Subcutaneous abdominal adipose tissue (tissue), 5 donors: ENCODE measurements at regions not wholly inside any gene's neighbourhood (a gene's known extent, or its start where the extent isn't known, plus 50 kb on each side); places are given as distances from the start of the nearest gene placed in this dataset.

ENCODE experiments used
- H3K27ac ChIP-seq: one replicate; pipeline ENCODE4 v1.7.0; 2013; ENCODE audit warnings: low read depth, mild to moderate bottlenecking, inconsistent platforms, low read length, moderate library complexity
- H3K27me3 ChIP-seq, 5 donors: one replicate each; pipeline ENCODE4 v1.7.0; 2013; ENCODE audit warnings: low read length in 5 of 5, inconsistent platforms in 1 of 5; ENCODE audit not compliant: control insufficient read depth in 5 of 5, insufficient read depth in 4 of 5
- H3K36me3 ChIP-seq, 5 donors: one replicate each; pipeline ENCODE4 v1.7.0; 2013; ENCODE audit warnings: low read length in 5 of 5; ENCODE audit not compliant: control insufficient read depth in 5 of 5, insufficient read depth in 5 of 5
- H3K4me1 ChIP-seq, 5 donors: one replicate each; pipeline ENCODE4 v1.7.0; 2013; ENCODE audit warnings: low read length in 5 of 5, mild to moderate bottlenecking in 3 of 5, moderate library complexity in 1 of 5; ENCODE audit not compliant: control insufficient read depth in 5 of 5, insufficient read depth in 5 of 5
- H3K4me3 ChIP-seq, 5 donors: one replicate each; pipeline ENCODE4 v1.7.0; 2013; ENCODE audit warnings: low read length in 5 of 5, low read depth in 1 of 5
- H3K9ac ChIP-seq, 5 donors: one replicate each; pipeline ENCODE4 v1.7.0; 2013; ENCODE audit warnings: low read length in 5 of 5, mild to moderate bottlenecking in 4 of 5, moderate library complexity in 3 of 5
- H3K9me3 ChIP-seq, 5 donors: one replicate each; pipeline ENCODE4 v1.7.0; 2013; ENCODE audit warnings: low read length in 5 of 5; ENCODE audit not compliant: control insufficient read depth in 5 of 5
- donor health status: healthy.
- donor health status: healthy.
- donor health status: healthy.
- donor health status: healthy.
- donor health status: healthy.

GRCh38 chr1:5568321-5568720 lies 423.9 kb downstream of the NPHP4 start:
- Histone ChIP-seq H3K9me3 (peaks cover 0 to 26% (median 17%) of the 10 kb centered on the region in 5 donors), H3K4me1 (no peaks in the 10 kb centered on the region), H3K36me3 (no peaks in the 10 kb centered on the region), H3K4me3 (no peak overlapping the region), H3K27me3 (peaks cover 0 to 18% (median 4%) of the 10 kb centered on the region in 5 donors), H3K9ac (no peak overlapping the region), H3K27ac (no peak overlapping the region)

GRCh38 chr1:5567839-5568238 lies 424.4 kb downstream of the NPHP4 start:
- Histone ChIP-seq H3K4me1 (no peaks in the 10 kb centered on the region), H3K27ac (no peak overlapping the region), H3K9me3 (peaks cover 0 to 26% (median 17%) of the 10 kb centered on the region in 5 donors), H3K36me3 (no peaks in the 10 kb centered on the region), H3K27me3 (peaks cover 0 to 18% (median 4%) of the 10 kb centered on the region in 5 donors), H3K4me3 (no peak overlapping the region), H3K9ac (no peak overlapping the region)

GRCh38 chr1:5566924-5567323 lies 425.3 kb downstream of the NPHP4 start:
- Histone ChIP-seq H3K4me1 (no peaks in the 10 kb centered on the region), H3K4me3 (no peak overlapping the region), H3K9me3 (peaks cover 0 to 25% (median 17%) of the 10 kb centered on the region in 5 donors), H3K27me3 (peaks cover 0 to 18% (median 4%) of the 10 kb centered on the region in 5 donors), H3K9ac (no peak overlapping the region), H3K36me3 (no peaks in the 10 kb centered on the region), H3K27ac (no peak overlapping the region)

GRCh38 chr1:5565281-5566125 lies 426.7 kb downstream of the NPHP4 start:
- Histone ChIP-seq H3K4me1 (no peaks in the 10 kb centered on the region), H3K36me3 (no peaks in the 10 kb centered on the region), H3K27me3 (peaks cover 0 to 18% (median 4%) of the 10 kb centered on the region in 5 donors), H3K9me3 (peaks cover 0 to 18% (median 10%) of the 10 kb centered on the region in 5 donors), H3K9ac (no peak overlapping the region), H3K27ac (no peak overlapping the region), H3K4me3 (no peak overlapping the region)

GRCh38 chr1:5564578-5565257 lies 427.5 kb downstream of the NPHP4 start:
- H3K9me3 ChIP-seq = peaks cover 0 to 14% (median 10%) of the 10 kb centered on the region in 5 donors

GRCh38 chr1:5563861-5564577 lies 428.2 kb downstream of the NPHP4 start:
- H3K9ac ChIP-seq = no peak overlapping the region
- peaks cover 0 to 10% (median 4%) of the 10 kb centered on the region in 5 donors for H3K9me3 ChIP-seq
- H3K27ac ChIP-seq = no peak overlapping the region
- no peak overlapping the region for H3K4me3 ChIP-seq
- no peaks in the 10 kb centered on the region for H3K36me3 ChIP-seq
- no peaks in the 10 kb centered on the region for H3K4me1 ChIP-seq
- H3K27me3 ChIP-seq = peaks cover 0 to 18% (median 4%) of the 10 kb centered on the region in 5 donors

More at GRCh38 chr1:5564578-5565257, 427.5 kb downstream of the NPHP4 start:
- no peak overlapping the region for H3K9ac ChIP-seq
- no peak overlapping the region for H3K27ac ChIP-seq
- H3K36me3 ChIP-seq = no peaks in the 10 kb centered on the region
- peaks cover 0 to 18% (median 4%) of the 10 kb centered on the region in 5 donors for H3K27me3 ChIP-seq
- no peak overlapping the region for H3K4me3 ChIP-seq
- H3K4me1 ChIP-seq = no peaks in the 10 kb centered on the region

- H3K9ac ChIP-seq = no peak overlapping the region
- peaks cover 0 to 6% (median 5%) of the 10 kb centered on the region in 5 donors for H3K9me3 ChIP-seq
- H3K4me1 ChIP-seq = no peaks in the 10 kb centered on the region
- H3K4me3 ChIP-seq = no peak overlapping the region
- peaks cover 0 to 18% (median 4%) of the 10 kb centered on the region in 5 donors for H3K27me3 ChIP-seq
- H3K36me3 ChIP-seq = no peaks in the 10 kb centered on the region
- H3K27ac ChIP-seq = no peak overlapping the region
Measured at GRCh38 chr1:5562769-5563168, 429.5 kb downstream of the NPHP4 start.

- H3K9me3 ChIP-seq = peaks cover 0 to 6% (median 5%) of the 10 kb centered on the region in 5 donors
- peaks cover 0 to 18% (median 4%) of the 10 kb centered on the region in 5 donors for H3K27me3 ChIP-seq
- H3K36me3 ChIP-seq = no peaks in the 10 kb centered on the region
- H3K4me1 ChIP-seq = no peaks in the 10 kb centered on the region
- H3K9ac ChIP-seq = no peak overlapping the region
- H3K4me3 ChIP-seq = no peak overlapping the region
- no peak overlapping the region for H3K27ac ChIP-seq
Measured at GRCh38 chr1:5562331-5562730, 429.9 kb downstream of the NPHP4 start.

GRCh38 chr1:5559078-5559477 lies 433.1 kb downstream of the NPHP4 start:
- H3K4me3 ChIP-seq = no peak overlapping the region
- no peaks in the 10 kb centered on the region for H3K36me3 ChIP-seq
- no peak overlapping the region for H3K9ac ChIP-seq
- peaks cover 3 to 6% (median 5%) of the 10 kb centered on the region in 5 donors for H3K9me3 ChIP-seq
- H3K27me3 ChIP-seq = peaks cover 0 to 3% (median 0%) of the 10 kb centered on the region in 5 donors
- H3K4me1 ChIP-seq = no peaks in the 10 kb centered on the region
- no peak overlapping the region for H3K27ac ChIP-seq
